ENCODE measurements at regions not wholly inside any gene's neighbourhood (a gene's known extent, or its start where the extent isn't known, plus 50 kb on each side); places are given as distances from the start of the nearest gene placed in this dataset.

DNA sequence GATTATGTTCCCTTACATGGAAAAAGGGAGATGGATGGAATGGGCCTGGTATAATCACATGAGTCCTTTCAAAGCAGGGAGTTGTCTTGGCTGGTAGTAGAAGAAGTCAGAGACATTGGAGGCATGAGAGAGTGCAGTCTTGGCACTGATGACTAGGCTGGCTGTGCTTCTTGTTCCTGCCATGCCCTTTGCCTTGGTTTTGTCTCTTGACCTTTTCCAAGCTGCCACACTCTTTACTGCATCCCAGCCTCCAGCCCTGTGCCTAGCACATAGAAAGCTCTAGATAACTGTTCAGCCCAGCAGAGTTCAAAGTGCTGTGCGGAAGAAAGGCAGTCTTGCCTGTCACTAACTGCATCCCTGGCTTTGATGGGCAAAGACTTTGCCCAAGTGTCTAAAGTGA, 412.6 kb downstream of the PRDM2 start:
- TF ChIP-seq, protein P1, sequence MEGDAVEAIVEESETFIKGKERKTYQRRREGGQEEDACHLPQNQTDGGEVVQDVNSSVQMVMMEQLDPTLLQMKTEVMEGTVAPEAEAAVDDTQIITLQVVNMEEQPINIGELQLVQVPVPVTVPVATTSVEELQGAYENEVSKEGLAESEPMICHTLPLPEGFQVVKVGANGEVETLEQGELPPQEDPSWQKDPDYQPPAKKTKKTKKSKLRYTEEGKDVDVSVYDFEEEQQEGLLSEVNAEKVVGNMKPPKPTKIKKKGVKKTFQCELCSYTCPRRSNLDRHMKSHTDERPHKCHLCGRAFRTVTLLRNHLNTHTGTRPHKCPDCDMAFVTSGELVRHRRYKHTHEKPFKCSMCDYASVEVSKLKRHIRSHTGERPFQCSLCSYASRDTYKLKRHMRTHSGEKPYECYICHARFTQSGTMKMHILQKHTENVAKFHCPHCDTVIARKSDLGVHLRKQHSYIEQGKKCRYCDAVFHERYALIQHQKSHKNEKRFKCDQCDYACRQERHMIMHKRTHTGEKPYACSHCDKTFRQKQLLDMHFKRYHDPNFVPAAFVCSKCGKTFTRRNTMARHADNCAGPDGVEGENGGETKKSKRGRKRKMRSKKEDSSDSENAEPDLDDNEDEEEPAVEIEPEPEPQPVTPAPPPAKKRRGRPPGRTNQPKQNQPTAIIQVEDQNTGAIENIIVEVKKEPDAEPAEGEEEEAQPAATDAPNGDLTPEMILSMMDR (IDR thresholded peaks at IDR 0.05; ENCODE audit: low read depth, low read length, poor library complexity, severe bottlenecking) = no peak
- TF ChIP-seq EZH2phosphoT487 (IDR thresholded peaks at IDR 0.05; ENCODE audit: borderline replicate concordance, low read length) = no peak

Measured in DOHH2 (cell line).